ENCODE measurements at regions not wholly inside any gene's neighbourhood (a gene's known extent, or its start where the extent isn't known, plus 50 kb on each side); places are given as distances from the start of the nearest gene placed in this dataset.
"Not testable (repeated sequence)": the region's sequence is repeated elsewhere in the genome, so short reads cannot be mapped to it uniquely, and the experiment has no call there.

- Mint-ChIP-seq H3K9me3 (peaks cover 25% of the 10 kb centered on the region), H3K4me3 (no peak overlapping the region), H3K27me3 (no peaks in the 10 kb centered on the region), H3K4me1 (ENCODE audit: low read depth) (no peaks in the 10 kb centered on the region), H3K36me3 (ENCODE audit: low read depth) (no peaks in the 10 kb centered on the region), H3K27ac (no peak overlapping the region)
- intact Hi-C loops (cut with micrococcal nuclease) = no loop called here
Measured at GRCh38 chr5:166093312-166093711, 2198.1 kb upstream of the WWC1 start.

- H3K9me3 Mint-ChIP-seq = peaks cover 45% of the 10 kb centered on the region
- intact Hi-C loops (cut with micrococcal nuclease) = no loop called here
- H3K4me1 Mint-ChIP-seq (ENCODE audit: low read depth) = no peaks in the 10 kb centered on the region
- H3K27me3 Mint-ChIP-seq = no peaks in the 10 kb centered on the region
- H3K27ac Mint-ChIP-seq = no peak overlapping the region
- no peaks in the 10 kb centered on the region for H3K36me3 Mint-ChIP-seq (ENCODE audit: low read depth)
- H3K4me3 Mint-ChIP-seq = no peak overlapping the region
Measured at GRCh38 chr5:166102947-166103346, 2188.5 kb upstream of the WWC1 start.

- H3K4me3 Mint-ChIP-seq = no peak overlapping the region
- no peaks in the 10 kb centered on the region for H3K27me3 Mint-ChIP-seq
- intact Hi-C loops (cut with micrococcal nuclease) = no loop called here
- no peaks in the 10 kb centered on the region for H3K4me1 Mint-ChIP-seq (ENCODE audit: low read depth)
- H3K9me3 Mint-ChIP-seq = peaks cover 22% of the 10 kb centered on the region
- no peaks in the 10 kb centered on the region for H3K36me3 Mint-ChIP-seq (ENCODE audit: low read depth)
- no peak overlapping the region for H3K27ac Mint-ChIP-seq
Measured at GRCh38 chr5:166111021-166111420, 2180.4 kb upstream of the WWC1 start.

DNA sequence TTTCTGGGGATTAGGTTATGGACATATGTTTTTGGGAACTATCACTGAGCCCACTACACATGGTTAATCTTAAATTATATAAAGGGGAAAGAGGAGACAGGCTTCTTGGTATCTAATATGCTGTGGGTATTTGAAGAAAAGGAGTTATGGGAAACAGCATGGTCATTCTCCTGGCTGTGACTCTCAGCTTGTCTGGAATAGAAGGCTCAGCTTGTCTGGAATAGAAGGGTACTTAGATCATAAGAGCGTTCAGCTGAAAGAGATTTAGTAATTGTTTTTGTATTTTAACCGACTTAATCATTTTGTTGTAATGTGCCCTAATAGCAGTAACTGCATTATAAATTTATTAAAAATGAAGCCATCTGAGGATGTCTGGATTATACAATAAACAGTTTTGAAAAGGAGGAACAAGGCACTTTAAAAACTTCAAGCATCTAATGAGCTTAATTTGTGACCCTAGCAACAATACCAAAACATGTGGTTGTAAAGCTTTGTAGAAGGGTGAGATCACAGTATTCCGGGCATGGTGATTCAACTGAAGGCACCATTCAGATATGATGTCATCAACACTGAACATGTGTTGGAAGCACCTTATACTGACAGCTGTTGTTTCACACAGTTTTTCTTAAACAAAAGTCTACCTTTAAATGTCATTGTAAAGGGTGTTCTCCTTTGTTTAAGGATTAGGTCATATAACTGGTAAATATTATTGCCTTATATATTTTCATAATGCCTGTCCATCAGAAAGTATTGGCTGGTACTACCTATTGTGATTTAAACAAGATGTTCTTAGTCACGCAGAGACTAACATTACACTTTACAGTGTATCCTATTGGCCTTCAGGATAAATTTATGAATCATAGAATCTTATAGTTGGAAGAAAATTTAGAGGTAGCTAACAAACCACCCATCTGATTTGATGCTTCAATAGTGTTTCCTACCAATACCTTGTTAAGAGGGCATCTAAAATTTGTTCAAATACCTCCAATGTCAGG is 2174.1 kb upstream of the WWC1 start:
- intact Hi-C loops (cut with micrococcal nuclease) = no loop called here
- H3K4me3 Mint-ChIP-seq = no peak overlapping the region
- H3K36me3 Mint-ChIP-seq (ENCODE audit: low read depth) = no peaks in the 10 kb centered on the region
- no peaks in the 10 kb centered on the region for H3K4me1 Mint-ChIP-seq (ENCODE audit: low read depth)
- no peak overlapping the region for H3K27ac Mint-ChIP-seq
- H3K27me3 Mint-ChIP-seq = no peaks in the 10 kb centered on the region
- H3K9me3 Mint-ChIP-seq = peaks cover 34% of the 10 kb centered on the region

DNA sequence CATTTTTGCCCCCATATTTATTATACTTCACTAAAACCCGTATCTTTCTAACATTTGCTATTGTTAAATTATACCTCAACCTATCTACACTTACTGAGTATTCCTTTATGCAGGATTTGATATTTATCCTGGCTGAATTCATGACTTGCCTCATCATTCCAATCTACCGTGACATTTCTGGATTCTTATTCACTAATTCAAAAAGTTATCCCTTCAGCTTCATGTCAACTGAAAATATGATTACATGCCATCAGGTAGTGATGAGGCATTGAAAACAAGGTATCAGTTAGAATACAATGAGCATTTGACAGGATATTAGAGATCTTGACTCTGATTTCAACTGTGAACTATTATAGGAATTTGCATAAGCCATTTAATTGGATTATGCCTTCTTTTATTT is 2171.9 kb upstream of the WWC1 start:
- intact Hi-C loops (cut with micrococcal nuclease) = no loop called here
- Mint-ChIP-seq H3K4me3 (no peak overlapping the region), H3K9me3 (peaks cover 35% of the 10 kb centered on the region), H3K4me1 (ENCODE audit: low read depth) (no peaks in the 10 kb centered on the region), H3K36me3 (ENCODE audit: low read depth) (no peaks in the 10 kb centered on the region), H3K27me3 (no peaks in the 10 kb centered on the region), H3K27ac (no peak overlapping the region)

GRCh38 chr5:166123717-166124116 is 2167.7 kb upstream of the WWC1 start:
- intact Hi-C loops (cut with micrococcal nuclease) = no loop called here
- H3K27ac Mint-ChIP-seq = no peak overlapping the region
- H3K4me1 Mint-ChIP-seq (ENCODE audit: low read depth) = no peaks in the 10 kb centered on the region
- no peaks in the 10 kb centered on the region for H3K36me3 Mint-ChIP-seq (ENCODE audit: low read depth)
- no peak overlapping the region for H3K4me3 Mint-ChIP-seq
- H3K9me3 Mint-ChIP-seq = peaks cover 26% of the 10 kb centered on the region
- no peaks in the 10 kb centered on the region for H3K27me3 Mint-ChIP-seq

- intact Hi-C loops (cut with micrococcal nuclease) = no loop called here
- Mint-ChIP-seq H3K9me3 (peaks cover 11% of the 10 kb centered on the region), H3K36me3 (ENCODE audit: low read depth) (no peaks in the 10 kb centered on the region), H3K4me1 (ENCODE audit: low read depth) (no peaks in the 10 kb centered on the region), H3K27me3 (no peaks in the 10 kb centered on the region), H3K27ac (no peak overlapping the region), H3K4me3 (no peak overlapping the region)
Measured at GRCh38 chr5:166127766-166128570, 2163.5 kb upstream of the WWC1 start.

GRCh38 chr5:166145107-166145506 is 2146.3 kb upstream of the WWC1 start:
- H3K9me3 Mint-ChIP-seq = peaks cover 26% of the 10 kb centered on the region
- H3K27me3 Mint-ChIP-seq; H3K36me3 Mint-ChIP-seq (ENCODE audit: low read depth); H3K27ac Mint-ChIP-seq; intact Hi-C loops (cut with micrococcal nuclease); H3K4me1 Mint-ChIP-seq (ENCODE audit: low read depth); H3K4me3 Mint-ChIP-seq: not testable (repeated sequence)

DNA sequence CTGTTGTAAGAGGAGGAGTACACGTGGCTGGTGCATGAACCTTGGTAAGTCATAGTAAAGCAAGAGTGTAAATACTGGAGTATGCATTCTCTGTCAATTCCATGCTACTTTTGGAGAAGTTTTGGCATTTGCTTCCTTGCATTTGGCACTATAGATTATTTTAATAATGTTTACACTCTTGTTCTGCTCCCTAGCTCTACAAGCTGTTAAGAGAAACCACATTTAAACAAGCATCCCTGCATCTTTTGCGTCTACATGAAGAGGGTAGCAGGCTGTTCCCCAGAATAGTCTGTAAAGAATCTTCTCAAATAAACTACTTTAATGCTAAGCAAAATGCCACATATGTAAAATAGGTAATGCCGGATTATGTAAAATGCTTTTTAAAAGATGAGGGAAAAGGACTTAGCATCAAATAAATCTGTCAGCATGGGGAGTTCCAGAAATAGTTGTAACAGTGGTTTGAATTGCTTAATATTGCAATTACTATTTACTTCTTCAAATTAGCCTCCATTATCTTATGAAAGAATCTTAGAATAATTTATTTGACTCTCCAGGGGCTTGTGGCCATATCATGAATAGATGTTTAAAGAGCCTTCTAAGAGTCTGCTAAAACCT is 2127.3 kb upstream of the WWC1 start:
- intact Hi-C loops (cut with micrococcal nuclease) = no loop called here
- H3K36me3 Mint-ChIP-seq (ENCODE audit: low read depth) = no peaks in the 10 kb centered on the region
- no peak overlapping the region for H3K27ac Mint-ChIP-seq
- H3K27me3 Mint-ChIP-seq = no peaks in the 10 kb centered on the region
- H3K9me3 Mint-ChIP-seq = no peaks in the 10 kb centered on the region
- H3K4me3 Mint-ChIP-seq = no peak overlapping the region
- no peaks in the 10 kb centered on the region for H3K4me1 Mint-ChIP-seq (ENCODE audit: low read depth)

DNA sequence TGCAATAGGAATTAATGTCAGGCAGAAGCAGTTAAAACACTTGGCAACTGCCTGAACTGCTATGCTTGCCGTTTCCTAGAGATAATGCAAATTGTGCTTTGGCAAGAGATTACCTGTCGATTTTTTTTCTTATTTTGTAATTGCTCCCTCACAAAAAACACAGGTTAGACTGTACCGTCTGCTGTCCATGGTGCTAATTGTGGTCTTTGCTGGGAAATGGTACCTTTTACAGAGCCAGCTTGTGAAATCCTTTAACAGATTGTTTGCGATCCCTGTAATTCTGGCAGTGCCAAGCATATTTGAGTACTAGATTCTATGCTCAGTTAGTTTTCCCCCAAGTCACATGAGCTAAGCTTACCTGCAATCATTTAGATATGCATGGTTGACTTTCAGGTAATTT is 2125.8 kb upstream of the WWC1 start:
- no peaks in the 10 kb centered on the region for H3K27me3 Mint-ChIP-seq
- H3K27ac Mint-ChIP-seq = no peak overlapping the region
- intact Hi-C loops (cut with micrococcal nuclease) = no loop called here
- no peaks in the 10 kb centered on the region for H3K4me1 Mint-ChIP-seq (ENCODE audit: low read depth)
- H3K4me3 Mint-ChIP-seq = no peak overlapping the region
- no peaks in the 10 kb centered on the region for H3K36me3 Mint-ChIP-seq (ENCODE audit: low read depth)
- H3K9me3 Mint-ChIP-seq = peaks cover 6% of the 10 kb centered on the region

DNA sequence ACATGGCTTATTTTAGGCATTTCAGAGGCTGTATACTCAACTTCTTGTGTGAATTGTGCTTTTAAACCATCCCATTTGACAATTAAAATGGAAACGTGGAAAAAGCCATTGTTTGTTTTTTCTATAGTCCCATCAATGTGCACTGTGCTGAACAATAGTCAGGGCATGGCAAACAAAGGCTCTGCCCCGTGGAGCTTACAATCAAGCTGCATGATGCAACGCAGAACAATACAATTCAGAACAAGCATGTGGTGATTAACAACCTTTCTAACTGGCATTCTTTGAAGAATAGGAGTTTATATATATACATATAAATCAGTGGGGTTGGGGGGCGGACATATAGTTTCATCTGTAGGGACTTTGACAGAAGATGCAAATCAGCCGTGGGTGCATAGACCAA is 2125.4 kb upstream of the WWC1 start:
- Mint-ChIP-seq H3K36me3 (ENCODE audit: low read depth) (no peaks in the 10 kb centered on the region), H3K27me3 (no peaks in the 10 kb centered on the region), H3K27ac (no peak overlapping the region), H3K4me3 (no peak overlapping the region), H3K9me3 (peaks cover 9% of the 10 kb centered on the region), H3K4me1 (ENCODE audit: low read depth) (no peaks in the 10 kb centered on the region)
- intact Hi-C loops (cut with micrococcal nuclease) = no loop called here

GRCh38 chr5:166172597-166172996 is 2118.8 kb upstream of the WWC1 start:
- H3K36me3 Mint-ChIP-seq (ENCODE audit: low read depth) = no peaks in the 10 kb centered on the region
- intact Hi-C loops (cut with micrococcal nuclease) = no loop called here
- no peaks in the 10 kb centered on the region for H3K4me1 Mint-ChIP-seq (ENCODE audit: low read depth)
- H3K27me3 Mint-ChIP-seq = no peaks in the 10 kb centered on the region
- no peak overlapping the region for H3K27ac Mint-ChIP-seq
- H3K9me3 Mint-ChIP-seq = peaks cover 30% of the 10 kb centered on the region
- no peak overlapping the region for H3K4me3 Mint-ChIP-seq

GRCh38 chr5:166178411-166179080 is 2112.9 kb upstream of the WWC1 start:
- intact Hi-C loops (cut with micrococcal nuclease) = no loop called here
- no peaks in the 10 kb centered on the region for H3K36me3 Mint-ChIP-seq (ENCODE audit: low read depth)
- H3K4me1 Mint-ChIP-seq (ENCODE audit: low read depth) = no peaks in the 10 kb centered on the region
- H3K9me3 Mint-ChIP-seq = peaks cover 37% of the 10 kb centered on the region
- no peak overlapping the region for H3K27ac Mint-ChIP-seq
- no peak overlapping the region for H3K4me3 Mint-ChIP-seq
- H3K27me3 Mint-ChIP-seq = no peaks in the 10 kb centered on the region

Data from dendritic cell treated with granulocyte-macrophage colony-stimulating factor and Interleukin-4, amounts not matched to agents 40 ng/mL and 50 ng/mL, for 4 days (primary cell).